ENCODE measurements at regions not wholly inside any gene's neighbourhood (a gene's known extent, or its start where the extent isn't known, plus 50 kb on each side); places are given as distances from the start of the nearest gene placed in this dataset.

DNA sequence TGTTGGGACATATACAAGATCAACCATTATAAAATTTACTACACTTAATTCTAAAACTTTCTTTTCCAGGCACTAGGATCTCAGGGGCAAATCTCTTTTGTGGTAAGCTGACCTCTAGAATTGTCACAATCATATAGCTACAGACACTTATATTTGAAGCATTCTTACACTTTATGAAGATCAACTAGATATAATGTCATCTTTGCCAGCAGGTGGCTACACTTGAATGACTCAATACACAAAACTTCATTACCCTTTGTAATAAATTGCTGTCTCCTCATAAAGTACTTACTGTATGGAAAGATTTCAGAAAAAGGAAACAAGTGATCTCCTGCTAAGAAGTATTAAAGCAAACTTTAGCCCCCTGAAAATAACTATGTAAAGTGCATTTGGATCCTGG, 77.8 kb downstream of the RDH14 start:
- TF ChIP-seq, protein P1, sequence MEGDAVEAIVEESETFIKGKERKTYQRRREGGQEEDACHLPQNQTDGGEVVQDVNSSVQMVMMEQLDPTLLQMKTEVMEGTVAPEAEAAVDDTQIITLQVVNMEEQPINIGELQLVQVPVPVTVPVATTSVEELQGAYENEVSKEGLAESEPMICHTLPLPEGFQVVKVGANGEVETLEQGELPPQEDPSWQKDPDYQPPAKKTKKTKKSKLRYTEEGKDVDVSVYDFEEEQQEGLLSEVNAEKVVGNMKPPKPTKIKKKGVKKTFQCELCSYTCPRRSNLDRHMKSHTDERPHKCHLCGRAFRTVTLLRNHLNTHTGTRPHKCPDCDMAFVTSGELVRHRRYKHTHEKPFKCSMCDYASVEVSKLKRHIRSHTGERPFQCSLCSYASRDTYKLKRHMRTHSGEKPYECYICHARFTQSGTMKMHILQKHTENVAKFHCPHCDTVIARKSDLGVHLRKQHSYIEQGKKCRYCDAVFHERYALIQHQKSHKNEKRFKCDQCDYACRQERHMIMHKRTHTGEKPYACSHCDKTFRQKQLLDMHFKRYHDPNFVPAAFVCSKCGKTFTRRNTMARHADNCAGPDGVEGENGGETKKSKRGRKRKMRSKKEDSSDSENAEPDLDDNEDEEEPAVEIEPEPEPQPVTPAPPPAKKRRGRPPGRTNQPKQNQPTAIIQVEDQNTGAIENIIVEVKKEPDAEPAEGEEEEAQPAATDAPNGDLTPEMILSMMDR (conservative IDR thresholded peaks at IDR 0.05; ENCODE audit: low read depth in 2 of 2), result no peak
- no peak for TF ChIP-seq POLR2AphosphoS5 (IDR thresholded peaks at IDR 0.05; ENCODE audit: low read depth)
- TF ChIP-seq, protein P2, sequence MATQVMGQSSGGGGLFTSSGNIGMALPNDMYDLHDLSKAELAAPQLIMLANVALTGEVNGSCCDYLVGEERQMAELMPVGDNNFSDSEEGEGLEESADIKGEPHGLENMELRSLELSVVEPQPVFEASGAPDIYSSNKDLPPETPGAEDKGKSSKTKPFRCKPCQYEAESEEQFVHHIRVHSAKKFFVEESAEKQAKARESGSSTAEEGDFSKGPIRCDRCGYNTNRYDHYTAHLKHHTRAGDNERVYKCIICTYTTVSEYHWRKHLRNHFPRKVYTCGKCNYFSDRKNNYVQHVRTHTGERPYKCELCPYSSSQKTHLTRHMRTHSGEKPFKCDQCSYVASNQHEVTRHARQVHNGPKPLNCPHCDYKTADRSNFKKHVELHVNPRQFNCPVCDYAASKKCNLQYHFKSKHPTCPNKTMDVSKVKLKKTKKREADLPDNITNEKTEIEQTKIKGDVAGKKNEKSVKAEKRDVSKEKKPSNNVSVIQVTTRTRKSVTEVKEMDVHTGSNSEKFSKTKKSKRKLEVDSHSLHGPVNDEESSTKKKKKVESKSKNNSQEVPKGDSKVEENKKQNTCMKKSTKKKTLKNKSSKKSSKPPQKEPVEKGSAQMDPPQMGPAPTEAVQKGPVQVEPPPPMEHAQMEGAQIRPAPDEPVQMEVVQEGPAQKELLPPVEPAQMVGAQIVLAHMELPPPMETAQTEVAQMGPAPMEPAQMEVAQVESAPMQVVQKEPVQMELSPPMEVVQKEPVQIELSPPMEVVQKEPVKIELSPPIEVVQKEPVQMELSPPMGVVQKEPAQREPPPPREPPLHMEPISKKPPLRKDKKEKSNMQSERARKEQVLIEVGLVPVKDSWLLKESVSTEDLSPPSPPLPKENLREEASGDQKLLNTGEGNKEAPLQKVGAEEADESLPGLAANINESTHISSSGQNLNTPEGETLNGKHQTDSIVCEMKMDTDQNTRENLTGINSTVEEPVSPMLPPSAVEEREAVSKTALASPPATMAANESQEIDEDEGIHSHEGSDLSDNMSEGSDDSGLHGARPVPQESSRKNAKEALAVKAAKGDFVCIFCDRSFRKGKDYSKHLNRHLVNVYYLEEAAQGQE (IDR thresholded peaks at IDR 0.05; ENCODE audit: unreplicated experiment), result no peak
- no peak for TF ChIP-seq EZH2 (IDR thresholded peaks at IDR 0.05; ENCODE audit: low read depth, unreplicated experiment)
- TF ChIP-seq CREB1 (CRISPR knock-in tag; IDR thresholded peaks at IDR 0.05; ENCODE audit: low read depth), result no peak
- no peak for TF ChIP-seq ZNF331 (CRISPR knock-in tag; IDR thresholded peaks at IDR 0.05; ENCODE audit: low read depth)
- no peak for TF ChIP-seq EZH2phosphoT487 (IDR thresholded peaks at IDR 0.05; ENCODE audit: unreplicated experiment)
- TF ChIP-seq JUNB (IDR thresholded peaks at IDR 0.05; ENCODE audit: unreplicated experiment), result no peak
- TF ChIP-seq NANOG (IDR thresholded peaks at IDR 0.05; ENCODE audit: borderline replicate concordance), result no peak
- TF ChIP-seq, protein P3, sequence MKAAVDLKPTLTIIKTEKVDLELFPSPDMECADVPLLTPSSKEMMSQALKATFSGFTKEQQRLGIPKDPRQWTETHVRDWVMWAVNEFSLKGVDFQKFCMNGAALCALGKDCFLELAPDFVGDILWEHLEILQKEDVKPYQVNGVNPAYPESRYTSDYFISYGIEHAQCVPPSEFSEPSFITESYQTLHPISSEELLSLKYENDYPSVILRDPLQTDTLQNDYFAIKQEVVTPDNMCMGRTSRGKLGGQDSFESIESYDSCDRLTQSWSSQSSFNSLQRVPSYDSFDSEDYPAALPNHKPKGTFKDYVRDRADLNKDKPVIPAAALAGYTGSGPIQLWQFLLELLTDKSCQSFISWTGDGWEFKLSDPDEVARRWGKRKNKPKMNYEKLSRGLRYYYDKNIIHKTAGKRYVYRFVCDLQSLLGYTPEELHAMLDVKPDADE (IDR thresholded peaks at IDR 0.05), result no peak
